T-helper 1 cell (primary cell): ENCODE measurements at regions not wholly inside any gene's neighbourhood (a gene's known extent, or its start where the extent isn't known, plus 50 kb on each side); places are given as distances from the start of the nearest gene placed in this dataset.

Experiments
- DNase-seq, 5 donors: peaks; one replicate each; pipeline ENCODE4 v3.0.0-alpha.2; 2012 to 2020

GRCh38 chr2:181841079-181841478, 50.5 kb upstream of the ITPRID2 start:
- no peak for DNase-seq
